Transverse colon (tissue), 4 donors: ENCODE measurements at regions not wholly inside any gene's neighbourhood (a gene's known extent, or its start where the extent isn't known, plus 50 kb on each side); places are given as distances from the start of the nearest gene placed in this dataset.

ENCODE experiments used
- DNase-seq: peaks from one replicate; pipeline ENCODE4 v3.0.0-alpha.2; 2019
- H3K27ac ChIP-seq, 4 donors: fragments of 200-600 bp; sonication (generic); 2 replicates each; pipeline ENCODE4 v1.5.1; 2016 to 2018; ENCODE audit warnings: inconsistent platforms in 4 of 4
- H3K27me3 ChIP-seq: fragments of 200-600 bp; sonication (generic); 2 replicates; pipeline ENCODE4 v1.5.1; 2017; ENCODE audit warnings: inconsistent platforms
- H3K36me3 ChIP-seq, 4 donors: fragments of 200-600 bp; sonication (generic); 2 replicates each; pipeline ENCODE4 v1.5.1; 2017 to 2019; ENCODE audit warnings: inconsistent platforms in 4 of 4
- H3K4me1 ChIP-seq, 4 donors: fragments of 200-600 bp; sonication (generic); 2 replicates each; pipeline ENCODE4 v1.5.1; 2017 to 2020; ENCODE audit warnings: inconsistent platforms in 4 of 4
- H3K4me3 ChIP-seq, 4 donors: fragments of 200-600 bp; sonication (generic); 1 replicate in 1 of 4; 2 replicates in 3 of 4; pipeline versions ENCODE4 v1.5.1 to v1.6.1; 2017 to 2019; ENCODE audit warnings: inconsistent platforms in 4 of 4
- H3K9me3 ChIP-seq, 2 donors: fragments of 200-600 bp; sonication (generic); 2 replicates each; pipeline ENCODE4 v1.5.1; 2017 to 2019; ENCODE audit warnings: inconsistent platforms in 2 of 2
- EP300 ChIP-seq: sonication (generic); formaldehyde crosslinking; IDR thresholded peaks from one replicate; pipeline ENCODE4 v1.6.1; 2017; ENCODE audit warnings: antibody characterized with exemption, low read depth
- POLR2A ChIP-seq: fragments of 450-650 bp; IDR thresholded peaks from one replicate; pipeline ENCODE4 v1.6.1; 2016; ENCODE audit warnings: antibody characterized with exemption, mild to moderate bottlenecking, moderate library complexity
- POLR2AphosphoS5 ChIP-seq, 3 donors: sonication (generic); formaldehyde crosslinking; IDR thresholded peaks; one replicate each; pipeline ENCODE4 v1.6.1; 2016; ENCODE audit warnings: antibody characterized with exemption in 3 of 3
- WGBS, 2 donors: methylation state at CpG; one replicate each; pipeline ENCODE4 v1.1.5; 2018; ENCODE audit warnings: low coverage in 1 of 2; 5-methylcytosine and 5-hydroxymethylcytosine counted together
- in situ Hi-C, 4 donors: fragments of 200-750 bp; cut with MboI; loops; one replicate each; pipeline versions ENCODE4 v1.15.0 to v1.15.1; 2017; ENCODE audit warnings: low sequenced_read_pairs in 3 of 4, low pct_ligation_motif_present in 1 of 4, low pct_unique_long_range_greater_than_20kb in 1 of 4
- intact Hi-C: fragments of 100-400 bp; cut with DNase I; formaldehyde crosslinking; loops from one replicate; pipeline ENCODE4 v1.15.1; 2023; ENCODE audit warnings: low total_unique reads
- TF ChIP-seq, protein P1 (sequence below), 5 experiments: fragments of 200-600 bp in 3 of 5; fragments of 450-650 bp in 2 of 5; sonication (generic) in 3 of 5; IDR thresholded peaks; 1 replicate in 2 of 5; 2 replicates in 3 of 5; pipeline ENCODE4 v1.5.1; 2016 to 2017; ENCODE audit warnings: antibody characterized with exemption in 5 of 5, inconsistent platforms in 3 of 5, mild to moderate bottlenecking in 2 of 5, moderate library complexity in 1 of 5

DNA sequence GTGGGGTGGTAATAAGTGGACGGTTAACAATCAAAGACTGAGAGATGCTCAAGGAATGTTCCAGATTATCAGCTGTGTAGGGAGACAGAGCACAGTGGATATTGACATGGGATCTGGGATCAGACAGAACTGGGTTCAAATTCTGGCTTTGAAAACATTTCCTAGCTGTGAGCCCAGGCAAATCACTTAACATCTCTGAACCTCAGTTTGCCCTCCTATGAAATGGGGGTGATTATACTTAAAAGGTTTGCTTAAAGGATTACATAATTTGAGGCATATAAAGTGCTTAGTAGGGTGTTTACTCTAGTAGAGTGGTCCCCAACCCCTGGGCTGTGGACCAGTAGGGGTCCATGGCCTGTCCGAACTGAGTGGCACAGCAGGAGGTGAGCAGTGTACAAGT lies 260.0 kb upstream of the CRY1 start:
- DNase-seq, result no peak
- H3K4me3 ChIP-seq, result no peak overlapping the region
- in situ Hi-C loops, result no loop called here
- peaks cover 0 to 5% (median 0%) of the 10 kb centered on the region in 4 donors for H3K4me1 ChIP-seq
- intact Hi-C loops, result no loop called here
- H3K27me3 ChIP-seq, result no peaks in the 10 kb centered on the region
- no peaks in the 10 kb centered on the region for H3K36me3 ChIP-seq
- no peak overlapping the region for H3K27ac ChIP-seq
- 98% methylated on average over 2 of the region's 2 CpGs; no CpG with 5 or more reads in 1 of the 2 donors for WGBS, 2 donors
- no peaks in the 10 kb centered on the region for H3K9me3 ChIP-seq
- TF ChIP-seq POLR2A, result no peak
- TF ChIP-seq, protein P1, sequence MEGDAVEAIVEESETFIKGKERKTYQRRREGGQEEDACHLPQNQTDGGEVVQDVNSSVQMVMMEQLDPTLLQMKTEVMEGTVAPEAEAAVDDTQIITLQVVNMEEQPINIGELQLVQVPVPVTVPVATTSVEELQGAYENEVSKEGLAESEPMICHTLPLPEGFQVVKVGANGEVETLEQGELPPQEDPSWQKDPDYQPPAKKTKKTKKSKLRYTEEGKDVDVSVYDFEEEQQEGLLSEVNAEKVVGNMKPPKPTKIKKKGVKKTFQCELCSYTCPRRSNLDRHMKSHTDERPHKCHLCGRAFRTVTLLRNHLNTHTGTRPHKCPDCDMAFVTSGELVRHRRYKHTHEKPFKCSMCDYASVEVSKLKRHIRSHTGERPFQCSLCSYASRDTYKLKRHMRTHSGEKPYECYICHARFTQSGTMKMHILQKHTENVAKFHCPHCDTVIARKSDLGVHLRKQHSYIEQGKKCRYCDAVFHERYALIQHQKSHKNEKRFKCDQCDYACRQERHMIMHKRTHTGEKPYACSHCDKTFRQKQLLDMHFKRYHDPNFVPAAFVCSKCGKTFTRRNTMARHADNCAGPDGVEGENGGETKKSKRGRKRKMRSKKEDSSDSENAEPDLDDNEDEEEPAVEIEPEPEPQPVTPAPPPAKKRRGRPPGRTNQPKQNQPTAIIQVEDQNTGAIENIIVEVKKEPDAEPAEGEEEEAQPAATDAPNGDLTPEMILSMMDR (IDR thresholded peaks at IDR 0.05), result no peak
- no peak for TF ChIP-seq EP300
- no peak for TF ChIP-seq POLR2AphosphoS5 (IDR thresholded peaks at IDR 0.05)

DNA sequence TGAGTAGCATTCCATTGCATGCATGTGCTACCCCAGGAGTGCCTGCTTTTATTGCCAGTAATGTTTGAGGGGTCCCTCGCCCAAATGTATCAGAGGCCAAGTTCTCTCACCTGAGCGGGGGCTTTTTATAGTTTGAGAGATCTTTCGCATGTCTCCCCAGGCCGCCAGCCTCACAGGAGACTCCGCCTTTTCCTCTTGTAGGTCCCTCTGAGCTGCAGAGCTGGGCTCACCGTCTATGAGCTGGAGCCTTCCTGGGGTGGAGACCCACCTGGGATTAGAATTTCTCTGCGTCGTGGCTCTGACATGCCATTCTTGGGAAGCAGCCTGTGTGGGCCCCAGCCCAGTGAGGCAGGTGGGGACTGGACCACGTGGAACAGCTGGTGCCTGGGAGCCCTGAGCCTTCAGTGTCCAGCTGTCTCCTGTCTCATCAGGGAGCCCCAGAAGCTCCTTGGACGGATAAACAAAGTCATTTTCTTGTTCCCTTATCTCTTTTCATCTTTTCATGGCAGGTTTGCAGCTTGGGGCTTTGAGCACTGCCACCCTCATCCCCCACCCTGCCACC lies 261.7 kb upstream of the CRY1 start:
- Histone ChIP-seq H3K4me1 (peaks cover 0 to 5% (median 0%) of the 10 kb centered on the region in 4 donors), H3K4me3 (no peak overlapping the region), H3K36me3 (no peaks in the 10 kb centered on the region), H3K9me3 (no peaks in the 10 kb centered on the region), H3K27ac (no peak overlapping the region), H3K27me3 (no peaks in the 10 kb centered on the region)
- intact Hi-C loops, result no loop called here
- in situ Hi-C loops, result no loop called here
- no peak for TF ChIP-seq EP300
- no peak for TF ChIP-seq POLR2AphosphoS5 (IDR thresholded peaks at IDR 0.05)
- TF ChIP-seq POLR2A, result no peak
- TF ChIP-seq, protein P1 (IDR thresholded peaks at IDR 0.05), result no peak
- 57 to 61% methylated on average over 6 to 10 of the region's 10 CpGs for WGBS, 2 donors
- no peak for DNase-seq

DNA sequence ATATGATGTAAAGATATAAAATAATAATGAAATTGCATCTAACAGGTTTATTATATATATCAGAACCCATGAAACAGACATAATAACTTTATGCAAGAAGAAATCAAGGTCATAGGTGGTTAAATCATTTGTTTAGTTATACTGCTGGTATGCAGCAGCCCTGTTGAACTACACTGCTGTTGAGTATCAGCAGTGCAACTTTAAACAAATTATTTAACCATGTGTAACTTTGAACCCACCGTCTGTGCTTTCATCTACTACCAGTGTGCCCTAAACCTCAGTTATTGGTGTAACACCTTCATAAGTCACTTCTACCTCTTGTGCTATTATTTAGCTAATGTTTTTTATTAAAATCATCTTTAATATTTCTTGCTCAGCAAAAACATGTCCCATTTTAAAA lies 262.3 kb upstream of the CRY1 start:
- peaks cover 0 to 5% (median 0%) of the 10 kb centered on the region in 4 donors for H3K4me1 ChIP-seq
- H3K4me3 ChIP-seq, result no peak overlapping the region
- no peaks in the 10 kb centered on the region for H3K36me3 ChIP-seq
- intact Hi-C loops (no loop called here), in situ Hi-C loops (no loop called here)
- no peak overlapping the region for H3K27ac ChIP-seq
- WGBS, 2 donors, result 23 to 38% methylated on average over 1 of the region's 1 CpG
- no peaks in the 10 kb centered on the region for H3K27me3 ChIP-seq
- no peaks in the 10 kb centered on the region for H3K9me3 ChIP-seq
- TF ChIP-seq EP300 (no peak), POLR2A (no peak), POLR2AphosphoS5 (IDR thresholded peaks at IDR 0.05) (no peak)
- TF ChIP-seq, protein P1 (IDR thresholded peaks at IDR 0.05), result no peak
- no peak for DNase-seq

DNA sequence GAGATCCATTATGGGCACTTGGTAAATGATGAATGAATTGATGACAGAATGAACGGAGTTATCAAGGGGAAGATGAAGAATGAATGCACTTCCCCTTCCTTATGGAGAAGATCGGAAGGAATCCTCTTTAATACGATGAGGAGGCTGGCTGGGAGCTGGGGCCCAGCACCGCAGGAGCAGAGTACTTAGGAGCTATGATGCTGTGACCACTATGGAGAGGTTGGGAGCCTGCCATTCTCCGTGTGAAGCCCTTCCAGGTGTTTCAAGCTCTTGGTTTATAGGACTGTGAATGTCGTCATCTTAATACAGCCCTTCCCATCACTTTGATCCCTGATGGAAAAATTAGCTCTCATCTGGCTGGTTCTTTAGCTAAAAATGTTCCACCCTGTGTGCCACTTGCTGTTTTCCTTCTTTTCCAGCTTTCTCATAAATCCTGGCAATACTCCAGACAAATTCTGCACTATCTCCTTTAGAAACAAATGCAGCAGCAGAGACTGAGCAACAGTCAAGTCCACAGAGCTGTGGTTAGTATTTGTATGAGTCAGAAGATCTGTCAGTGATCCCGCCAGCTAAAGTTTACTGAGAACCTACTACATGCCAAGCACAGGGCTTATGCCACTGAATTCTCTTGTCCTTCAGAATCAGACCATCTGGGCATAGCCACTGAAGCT lies 263.1 kb upstream of the CRY1 start:
- H3K36me3 ChIP-seq, result no peaks in the 10 kb centered on the region
- no peak overlapping the region for H3K4me3 ChIP-seq
- intact Hi-C loops (no loop called here), in situ Hi-C loops (no loop called here)
- TF ChIP-seq, protein P1 (IDR thresholded peaks at IDR 0.05), result no peak
- no peak for TF ChIP-seq POLR2A
- TF ChIP-seq EP300, result no peak
- TF ChIP-seq POLR2AphosphoS5 (IDR thresholded peaks at IDR 0.05), result no peak
- H3K27ac ChIP-seq, result no peak overlapping the region
- H3K9me3 ChIP-seq, result no peaks in the 10 kb centered on the region
- H3K4me1 ChIP-seq, result peaks cover 0 to 5% (median 0%) of the 10 kb centered on the region in 4 donors
- WGBS, 2 donors, result 67 to 72% methylated on average over 5 to 7 of the region's 7 CpGs
- DNase-seq, result no peak
- H3K27me3 ChIP-seq, result no peaks in the 10 kb centered on the region
